IMR-90 (cell line): ENCODE measurements at regions not wholly inside any gene's neighbourhood (a gene's known extent, or its start where the extent isn't known, plus 50 kb on each side); places are given as distances from the start of the nearest gene placed in this dataset.

ENCODE experiments used
- ATAC-seq: fragments of 200-7000 bp; cut with Tn5 transposase; 2 replicates; pipeline ENCODE4 v1.9.1; 2020; ENCODE audit warnings: low read depth, mild to moderate bottlenecking, moderate library complexity
- BruUV-seq: library from RNA; stranded (reverse); fragments of 400-500 nt; replicated peaks from 2 replicates; lab custom pipeline; 2021; lab: Mats Ljungman, UMichigan
- CTCF ChIA-PET: fragments of 300-600 bp; formaldehyde crosslinking; extraction: SDS; loops from one replicate; lab custom pipeline; 2021; ENCODE audit warnings: antibody characterized with exemption; lab: Yijun Ruan, JAX
- POLR2A ChIA-PET: fragments of 300-600 bp; sonication (Branson Sonifier 250); formaldehyde crosslinking; loops from one replicate; lab custom pipeline; 2022; ENCODE audit warnings: antibody characterized with exemption; ENCODE audit not compliant: unreplicated experiment; lab: Charles Lee
- DNase-seq: peaks from one replicate; pipeline ENCODE4 v3.0.0; 2013
- H2AFZ ChIP-seq: replicated peaks from 2 replicates; pipeline ENCODE3; 2013; ENCODE audit warnings: low read length, mild to moderate bottlenecking; ENCODE audit not compliant: poor library complexity
- H2AK5ac ChIP-seq: 2 replicates; pipeline ENCODE4 v1.6.1; 2013; ENCODE audit warnings: low read depth, low read length, inconsistent platforms
- H2AK9ac ChIP-seq: replicated peaks from 2 replicates; pipeline ENCODE3; 2013; ENCODE audit warnings: mild to moderate bottlenecking, low read depth, low read length, moderate library complexity; ENCODE audit not compliant: poor library complexity
- H2BK120ac ChIP-seq: 2 replicates; pipeline ENCODE4 v1.6.1; 2013; ENCODE audit warnings: low read depth, low read length, inconsistent platforms
- H2BK15ac ChIP-seq: 3 replicates; pipeline ENCODE4 v1.6.1; 2013; ENCODE audit warnings: low read depth, low read length, inconsistent platforms
- H2BK20ac ChIP-seq: 2 replicates; pipeline ENCODE4 v1.6.1; 2013; ENCODE audit warnings: low read depth, mild to moderate bottlenecking, inconsistent platforms, low read length, moderate library complexity
- H2BK5ac ChIP-seq: 2 replicates; pipeline ENCODE4 v1.6.1; 2013; ENCODE audit warnings: mild to moderate bottlenecking, low read depth, low read length, inconsistent platforms; ENCODE audit not compliant: poor library complexity, severe bottlenecking
- H3K14ac ChIP-seq: replicated peaks from 2 replicates; pipeline ENCODE4 v1.6.1; 2013; ENCODE audit warnings: low read depth, low read length, inconsistent platforms
- H3K18ac ChIP-seq: 2 replicates; pipeline ENCODE4 v1.6.1; 2013; ENCODE audit warnings: low read depth, low read length, control low read depth
- H3K23ac ChIP-seq: 2 replicates; pipeline ENCODE4 v1.6.1; 2013; ENCODE audit warnings: low read depth, low read length, inconsistent platforms
- H3K27ac ChIP-seq: 2 replicates; pipeline ENCODE4 v1.5.1; 2013; ENCODE audit warnings: mild to moderate bottlenecking, control low read depth, low read length; ENCODE audit not compliant: insufficient read depth
- H3K27me3 ChIP-seq: 2 replicates; pipeline ENCODE4 v1.6.1; 2013; ENCODE audit warnings: low read length; ENCODE audit not compliant: control insufficient read depth, insufficient read depth
- H3K36me3 ChIP-seq: 2 replicates; pipeline ENCODE4 v1.6.1; 2013; ENCODE audit warnings: low read length, mixed read lengths; ENCODE audit not compliant: control insufficient read depth, insufficient read depth
- H3K4ac ChIP-seq: 2 replicates; pipeline ENCODE4 v1.6.1; 2013; ENCODE audit warnings: low read depth, low read length, inconsistent platforms
- H3K4me1 ChIP-seq: 2 replicates; pipeline ENCODE4 v1.6.1; 2013; ENCODE audit warnings: low read length, mixed read lengths; ENCODE audit not compliant: control insufficient read depth, insufficient read depth
- H3K4me2 ChIP-seq: 2 replicates; pipeline ENCODE4 v1.6.1; 2013; ENCODE audit warnings: low read depth, mild to moderate bottlenecking, control low read depth, low read length, moderate library complexity
- H3K4me3 ChIP-seq: 2 replicates; pipeline ENCODE4 v1.5.1; 2013; ENCODE audit warnings: low read depth, mild to moderate bottlenecking, control low read depth, low read length, moderate library complexity; ENCODE audit not compliant: insufficient read depth
- H3K56ac ChIP-seq: 2 replicates; pipeline ENCODE4 v1.6.1; 2013; ENCODE audit warnings: low read length, inconsistent platforms; ENCODE audit not compliant: insufficient read depth; ENCODE audit errors: extremely low read depth
- H3K79me1 ChIP-seq, 2 experiments: 2 replicates each; pipeline ENCODE4 v1.6.1; 2013; ENCODE audit warnings: low read length in 2 of 2, inconsistent platforms in 1 of 2, low read depth in 1 of 2
- H3K9ac ChIP-seq: 2 replicates; pipeline ENCODE4 v1.6.1; 2013; ENCODE audit warnings: low read depth, low read length, control low read depth
- H3K9me1 ChIP-seq: 2 replicates; pipeline ENCODE4 v1.6.1; 2013; ENCODE audit warnings: low read length, inconsistent platforms; ENCODE audit not compliant: insufficient read depth
- H3K9me3 ChIP-seq: 2 replicates; pipeline ENCODE4 v1.6.1; 2013; ENCODE audit warnings: low read length; ENCODE audit not compliant: control insufficient read depth, insufficient read depth
- H4K20me1 ChIP-seq: 2 replicates; pipeline ENCODE4 v1.6.1; 2013; ENCODE audit warnings: low read length, inconsistent platforms; ENCODE audit not compliant: insufficient read depth
- H4K5ac ChIP-seq: 2 replicates; pipeline ENCODE4 v1.6.1; 2013; ENCODE audit warnings: mild to moderate bottlenecking, low read depth, low read length, control low read depth
- H4K8ac ChIP-seq, 2 experiments: 2 replicates each; pipeline ENCODE4 v1.6.1; 2013; ENCODE audit warnings: low read depth in 2 of 2, low read length in 2 of 2, control low read depth in 1 of 2, inconsistent platforms in 1 of 2
- H4K91ac ChIP-seq: 2 replicates; pipeline ENCODE4 v1.6.1; 2013; ENCODE audit warnings: low read depth, low read length, inconsistent platforms; ENCODE audit not compliant: insufficient read depth
- BHLHE40 ChIP-seq: fragments of 150-350 bp; IDR thresholded peaks from 2 replicates; pipeline ENCODE4 v1.6.1; 2016; ENCODE audit warnings: mild to moderate bottlenecking, low read depth, low read length
- MAFK ChIP-seq: IDR thresholded peaks from 2 replicates; pipeline ENCODE4 v1.6.1; 2012; ENCODE audit warnings: low read depth, low read length, improper control_type of control experiment
- RAD21 ChIP-seq: IDR thresholded peaks from 2 replicates; pipeline ENCODE4 v1.6.1; 2012; ENCODE audit warnings: low read length, improper control_type of control experiment
- dilution Hi-C: fragments of 300-500 bp; cut with HindIII; formaldehyde crosslinking; loops from one replicate; pipeline ENCODE4 v1.14.3; 2018; ENCODE audit warnings: low sequenced_read_pairs; ENCODE audit not compliant: unreplicated experiment
- in situ Hi-C: fragments of 300-500 bp; cut with MboI; formaldehyde crosslinking; loops from 3 replicates; pipeline ENCODE4 v1.14.3; 2019; ENCODE audit warnings: low sequenced_read_pairs, inconsistent platforms, mixed read lengths
- intact Hi-C: fragments of 100-400 bp; cut with micrococcal nuclease; formaldehyde crosslinking; loops from 2 replicates; pipeline ENCODE4 v1.10.0; 2022

- Histone ChIP-seq H4K5ac (no peak overlapping the region), H2AK9ac (no peak overlapping the region), H3K79me1 (no peaks in the 10 kb centered on the region), H3K9me1 (no peaks in the 10 kb centered on the region), H3K56ac (no peak overlapping the region), H2BK5ac (no peak overlapping the region), H3K14ac (no peak overlapping the region), H4K20me1 (no peaks in the 10 kb centered on the region), H2AK5ac (no peak overlapping the region), H4K8ac (no peak overlapping the region), H3K36me3 (no peaks in the 10 kb centered on the region), H3K4me3 (no peak overlapping the region), H3K18ac (no peak overlapping the region), H4K91ac (no peak overlapping the region), H3K27me3 (peaks cover 2% of the 10 kb centered on the region), H2AFZ (no peak overlapping the region), H2BK20ac (no peak overlapping the region), H3K4me1 (no peaks in the 10 kb centered on the region), H3K9me3 (no peaks in the 10 kb centered on the region), H3K27ac (no peak overlapping the region), H3K4ac (no peak overlapping the region), H3K4me2 (no peak overlapping the region), H3K23ac (no peak overlapping the region), H3K9ac (no peak overlapping the region), H2BK15ac (no peak overlapping the region), H2BK120ac (no peak overlapping the region)
- no TSS peak for BruUV-seq
- ATAC-seq (no peak), DNase-seq (no peak)
- dilution Hi-C loops, result no loop called here
- in situ Hi-C loops, result no loop called here
- intact Hi-C loops, result no loop called here
- ChIA-PET POLR2A (no interaction called here), CTCF (no interaction called here)
- TF ChIP-seq RAD21 (no peak), MAFK (peak; percentile 55), BHLHE40 (no peak)
Measured at GRCh38 chr3:59696783-59697182, 647.0 kb upstream of the CFAP20DC start.
